ENCODE measurements at regions not wholly inside any gene's neighbourhood (a gene's known extent, or its start where the extent isn't known, plus 50 kb on each side); places are given as distances from the start of the nearest gene placed in this dataset.

DNA sequence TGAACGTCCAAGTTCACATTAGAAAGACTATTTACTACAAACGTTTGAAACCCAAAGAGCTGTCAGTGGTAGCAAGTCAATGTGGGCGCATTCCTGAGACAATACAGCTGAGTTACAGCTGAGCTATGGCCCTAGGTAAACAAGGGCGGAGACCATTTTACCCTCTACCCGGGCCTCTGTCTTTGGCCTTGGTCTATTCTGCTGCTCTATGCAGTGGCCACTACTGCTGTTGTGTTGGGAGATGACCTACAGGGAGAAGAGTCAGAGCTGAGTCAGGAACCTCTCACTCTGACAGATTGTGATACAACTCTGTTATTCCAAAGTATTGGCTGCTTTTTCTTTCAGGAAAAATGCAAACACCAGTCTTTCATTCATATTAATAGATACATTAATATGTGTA lies 700.6 kb downstream of the SEMA5A start:
- TF ChIP-seq SIN3A (IDR thresholded peaks at IDR 0.05; ENCODE audit: borderline replicate concordance, insufficient read depth, low read length): no peak
- TF ChIP-seq TAF1 (IDR thresholded peaks at IDR 0.05; ENCODE audit: borderline replicate concordance, insufficient read depth, low read length): no peak

Measured in PFSK-1 (cell line).